ENCODE measurements at regions not wholly inside any gene's neighbourhood (a gene's known extent, or its start where the extent isn't known, plus 50 kb on each side); places are given as distances from the start of the nearest gene placed in this dataset.

DNA sequence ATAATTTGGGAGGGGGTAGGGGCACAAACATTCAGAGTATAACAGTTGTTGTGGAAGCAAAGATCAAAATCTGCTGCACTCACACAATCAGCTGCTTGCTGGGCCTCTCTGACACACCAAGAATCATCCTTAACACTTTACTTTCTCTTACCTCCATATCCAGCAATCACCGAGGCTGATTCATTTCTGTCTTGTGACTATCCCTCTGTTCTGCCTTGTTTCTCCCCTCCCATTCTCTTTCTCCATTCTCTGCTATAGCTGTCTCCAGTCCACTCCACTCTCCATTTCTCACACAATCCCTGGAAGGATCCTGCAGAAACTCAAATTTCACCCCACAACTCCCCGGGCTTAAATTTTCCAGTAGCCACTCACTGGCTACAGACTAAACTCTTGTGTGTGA is 91.8 kb upstream of the NGF start (continued):
- TF ChIP-seq, protein P1, sequence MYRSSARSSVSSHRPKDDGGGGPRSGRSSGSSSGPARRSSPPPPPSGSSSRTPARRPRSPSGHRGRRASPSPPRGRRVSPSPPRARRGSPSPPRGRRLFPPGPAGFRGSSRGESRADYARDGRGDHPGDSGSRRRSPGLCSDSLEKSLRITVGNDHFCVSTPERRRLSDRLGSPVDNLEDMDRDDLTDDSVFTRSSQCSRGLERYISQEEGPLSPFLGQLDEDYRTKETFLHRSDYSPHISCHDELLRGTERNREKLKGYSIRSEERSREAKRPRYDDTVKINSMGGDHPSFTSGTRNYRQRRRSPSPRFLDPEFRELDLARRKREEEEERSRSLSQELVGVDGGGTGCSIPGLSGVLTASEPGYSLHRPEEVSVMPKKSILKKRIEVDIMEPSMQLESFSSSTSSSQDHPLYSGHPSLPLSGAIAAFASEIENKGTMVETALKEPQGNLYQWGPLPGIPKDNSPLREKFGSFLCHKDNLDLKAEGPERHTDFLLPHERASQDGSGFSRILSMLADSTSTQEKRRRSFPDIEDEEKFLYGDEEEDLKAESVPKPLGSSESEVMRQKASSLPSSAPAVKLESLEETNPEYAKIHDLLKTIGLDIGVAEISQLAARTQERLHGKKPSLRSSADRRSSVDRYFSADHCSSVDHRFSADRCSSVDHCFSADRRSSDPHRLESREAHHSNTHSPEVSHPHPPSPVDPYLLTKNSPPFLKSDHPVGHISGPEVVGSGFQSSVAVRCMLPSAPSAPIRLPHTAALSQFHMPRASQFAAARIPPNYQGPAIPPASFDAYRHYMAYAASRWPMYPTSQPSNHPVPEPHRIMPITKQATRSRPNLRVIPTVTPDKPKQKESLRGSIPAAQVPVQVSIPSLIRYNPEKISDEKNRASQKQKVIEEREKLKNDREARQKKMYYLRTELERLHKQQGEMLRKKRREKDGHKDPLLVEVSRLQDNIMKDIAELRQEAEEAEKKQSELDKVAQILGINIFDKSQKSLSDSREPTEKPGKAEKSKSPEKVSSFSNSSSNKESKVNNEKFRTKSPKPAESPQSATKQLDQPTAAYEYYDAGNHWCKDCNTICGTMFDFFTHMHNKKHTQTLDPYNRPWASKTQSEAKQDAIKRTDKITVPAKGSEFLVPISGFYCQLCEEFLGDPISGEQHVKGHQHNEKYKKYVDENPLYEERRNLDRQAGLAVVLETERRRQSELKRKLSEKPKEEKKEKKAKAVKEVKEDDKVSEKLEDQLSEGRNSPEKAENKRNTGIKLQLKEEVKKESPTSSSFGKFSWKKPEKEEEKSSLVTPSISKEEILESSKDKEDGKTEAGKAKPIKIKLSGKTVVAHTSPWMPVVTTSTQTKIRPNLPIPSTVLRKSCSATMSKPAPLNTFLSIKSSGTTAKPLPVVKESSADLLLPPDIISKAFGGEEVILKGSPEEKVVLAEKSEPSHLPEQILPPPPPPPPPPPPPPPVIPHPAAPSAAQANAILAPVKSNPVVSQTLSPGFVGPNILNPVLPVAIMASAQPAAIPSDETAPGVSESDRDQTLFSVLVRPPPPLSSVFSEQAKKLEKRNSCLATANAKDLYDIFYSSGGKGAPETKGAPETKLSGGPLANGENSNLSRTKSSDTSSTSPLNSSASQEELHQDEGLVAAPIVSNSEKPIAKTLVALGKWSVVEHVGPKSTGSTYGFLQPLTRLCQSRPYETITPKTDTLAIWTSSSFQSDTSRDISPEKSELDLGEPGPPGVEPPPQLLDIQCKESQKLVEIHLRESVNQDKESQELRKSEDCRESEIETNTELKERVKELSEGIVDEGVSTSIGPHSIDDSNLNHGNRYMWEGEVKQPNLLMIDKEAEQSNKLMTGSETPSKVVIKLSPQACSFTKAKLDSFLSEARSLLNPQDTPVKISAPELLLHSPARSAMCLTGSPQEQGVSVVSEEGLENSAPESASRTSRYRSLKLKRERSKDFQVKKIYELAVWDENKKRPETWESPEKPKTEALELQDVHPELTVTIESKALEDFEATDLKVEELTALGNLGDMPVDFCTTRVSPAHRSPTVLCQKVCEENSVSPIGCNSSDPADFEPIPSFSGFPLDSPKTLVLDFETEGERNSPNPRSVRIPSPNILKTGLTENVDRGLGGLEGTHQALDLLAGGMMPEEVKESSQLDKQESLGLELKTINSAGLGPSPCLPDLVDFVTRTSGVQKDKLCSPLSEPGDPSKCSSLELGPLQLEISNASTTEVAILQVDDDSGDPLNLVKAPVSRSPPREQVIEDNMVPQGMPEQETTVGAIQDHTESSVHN (CRISPR knock-in tag; IDR thresholded peaks at IDR 0.05) = no peak

GRCh38 chr1:115429241-115429640 is 91.2 kb upstream of the NGF start:
- BruUV-seq (replicated peaks) = no TSS peak
- FAIRE-seq = no peak
- CTCF ChIA-PET (ENCODE audit: low intra/inter-chr PET ratio, low total read pairs) = no interaction called here
- ATAC-seq = no peak
- Histone ChIP-seq H3K36me3 (replicated peaks in 1 of 2; ENCODE audit: control insufficient read depth in 1 of 2, insufficient read depth in 2 of 2, low read length in 2 of 2) (no peaks in the 10 kb centered on the region), H3K27ac (ENCODE audit: extremely low read length, insufficient read depth, low read length) (no peak overlapping the region), H2AFZ (ENCODE audit: low read length) (no peak overlapping the region), H3K9ac (ENCODE audit: insufficient read depth, low read depth, low read length) (no peak overlapping the region), H4K20me1 (ENCODE audit: insufficient read depth, low read length) (no peaks in the 10 kb centered on the region), H3K79me2 (ENCODE audit: insufficient read depth, low read length) (no peaks in the 10 kb centered on the region), H3K4me3 (replicated peaks in 1 of 3; ENCODE audit: insufficient read depth in 1 of 3, low read depth in 2 of 3, low read length in 3 of 3) (no peak overlapping the region), H3K9me3 (ENCODE audit: low read length) (no peaks in the 10 kb centered on the region), H3K4me1 (ENCODE audit: insufficient read depth, low read length) (no peaks in the 10 kb centered on the region), H3K27me3 (ENCODE audit: control insufficient read depth in 1 of 2, insufficient read depth in 2 of 2, low read length in 2 of 2) (no peaks in the 10 kb centered on the region), H3K4me2 (ENCODE audit: low read depth, low read length) (no peak overlapping the region)
- WGBS (ENCODE audit: low lambda C conversion rate) = 0% methylated on average over 2 of the region's 2 CpGs
- TF ChIP-seq PHB2 (IDR thresholded peaks at IDR 0.05; ENCODE audit: partially characterized antibody) = no peak
- TF ChIP-seq RBM22 (optimal IDR thresholded peaks at IDR 0.05; ENCODE audit: low read length) = no peak
- TF ChIP-seq, protein P2, sequence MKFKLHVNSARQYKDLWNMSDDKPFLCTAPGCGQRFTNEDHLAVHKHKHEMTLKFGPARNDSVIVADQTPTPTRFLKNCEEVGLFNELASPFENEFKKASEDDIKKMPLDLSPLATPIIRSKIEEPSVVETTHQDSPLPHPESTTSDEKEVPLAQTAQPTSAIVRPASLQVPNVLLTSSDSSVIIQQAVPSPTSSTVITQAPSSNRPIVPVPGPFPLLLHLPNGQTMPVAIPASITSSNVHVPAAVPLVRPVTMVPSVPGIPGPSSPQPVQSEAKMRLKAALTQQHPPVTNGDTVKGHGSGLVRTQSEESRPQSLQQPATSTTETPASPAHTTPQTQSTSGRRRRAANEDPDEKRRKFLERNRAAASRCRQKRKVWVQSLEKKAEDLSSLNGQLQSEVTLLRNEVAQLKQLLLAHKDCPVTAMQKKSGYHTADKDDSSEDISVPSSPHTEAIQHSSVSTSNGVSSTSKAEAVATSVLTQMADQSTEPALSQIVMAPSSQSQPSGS (CRISPR knock-in tag; IDR thresholded peaks at IDR 0.05) = no peak
- TF ChIP-seq NBN (conservative IDR thresholded peaks at IDR 0.05) = no peak
- TF ChIP-seq ZNF737 (CRISPR knock-in tag; IDR thresholded peaks at IDR 0.05; ENCODE audit: borderline replicate concordance) = no peak
- TF ChIP-seq, protein P3, sequence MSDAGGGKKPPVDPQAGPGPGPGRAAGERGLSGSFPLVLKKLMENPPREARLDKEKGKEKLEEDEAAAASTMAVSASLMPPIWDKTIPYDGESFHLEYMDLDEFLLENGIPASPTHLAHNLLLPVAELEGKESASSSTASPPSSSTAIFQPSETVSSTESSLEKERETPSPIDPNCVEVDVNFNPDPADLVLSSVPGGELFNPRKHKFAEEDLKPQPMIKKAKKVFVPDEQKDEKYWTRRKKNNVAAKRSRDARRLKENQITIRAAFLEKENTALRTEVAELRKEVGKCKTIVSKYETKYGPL (CRISPR knock-in tag; IDR thresholded peaks at IDR 0.05) = no peak
- no peak for TF ChIP-seq ZNF614 (CRISPR knock-in tag; IDR thresholded peaks at IDR 0.05; ENCODE audit: borderline replicate concordance)
- no peak for TF ChIP-seq ZFYVE20 (CRISPR knock-in tag; IDR thresholded peaks at IDR 0.05; ENCODE audit: borderline replicate concordance, low read depth)
- POLR2A ChIA-PET = no interaction called here
- no peak for DNase-seq (ENCODE audit: low spot score)
- intact Hi-C loops (cut with micrococcal nuclease; ENCODE audit: unreplicated experiment) (no loop called here), in situ Hi-C loops (cut with HindIII; ENCODE audit: extremely low pct_ligation_motif_present, low pct_unique_long_range_greater_than_20kb) (no loop called here)

Data from HepG2 (cell line).